Neural progenitor cell (in vitro differentiated cells): ENCODE measurements at regions not wholly inside any gene's neighbourhood (a gene's known extent, or its start where the extent isn't known, plus 50 kb on each side); places are given as distances from the start of the nearest gene placed in this dataset.
A peak's percentile ranks its signal among the peaks of the same experiment; 100 is the strongest.

Experiments used
- DNase-seq: peaks from one replicate; pipeline ENCODE4 v3.0.0-alpha.2; 2016; ENCODE audit warnings: low spot score
- H2AFZ ChIP-seq: fragments of 200-600 bp; sonication (generic); replicated peaks from 2 replicates; pipeline ENCODE4 v1.6.1; 2016; ENCODE audit warnings: antibody characterized with exemption
- H3F3A ChIP-seq: fragments of 200-600 bp; sonication (generic); 2 replicates; pipeline ENCODE4 v1.6.1; 2016; ENCODE audit warnings: antibody characterized with exemption, low read depth
- H3K27ac ChIP-seq: fragments of 200-600 bp; sonication (generic); 2 replicates; pipeline ENCODE4 v1.5.1; 2016; ENCODE audit warnings: mild to moderate bottlenecking
- H3K27me3 ChIP-seq: fragments of 200-600 bp; sonication (generic); 2 replicates; pipeline ENCODE4 v1.6.1; 2016; ENCODE audit warnings: mild to moderate bottlenecking, moderate library complexity
- H3K36me3 ChIP-seq: fragments of 200-600 bp; sonication (generic); 2 replicates; pipeline ENCODE4 v1.5.1; 2016
- H3K4me1 ChIP-seq: fragments of 200-600 bp; sonication (generic); 2 replicates; pipeline ENCODE4 v1.6.1; 2016; ENCODE audit warnings: mixed run types
- H3K4me2 ChIP-seq: fragments of 200-600 bp; sonication (generic); 2 replicates; pipeline ENCODE4 v1.6.1; 2016
- H3K4me3 ChIP-seq: fragments of 200-600 bp; sonication (generic); 2 replicates; pipeline ENCODE4 v1.5.1; 2016
- H3K79me2 ChIP-seq: fragments of 200-600 bp; sonication (generic); 2 replicates; pipeline ENCODE4 v1.6.1; 2016; ENCODE audit warnings: low read depth
- H3K9ac ChIP-seq: fragments of 200-600 bp; sonication (generic); 2 replicates; pipeline ENCODE4 v1.6.1; 2016
- H3K9me3 ChIP-seq: fragments of 200-600 bp; sonication (generic); 2 replicates; pipeline ENCODE4 v1.5.1; 2016; ENCODE audit warnings: low read depth
- H4K20me1 ChIP-seq: fragments of 200-600 bp; sonication (generic); 2 replicates; pipeline ENCODE4 v1.6.1; 2016; ENCODE audit warnings: low read depth
- H3K27ac Mint-ChIP-seq: 3 replicates; pipeline ENCODE4 v1.8.0; 2021; ENCODE audit warnings: mixed read lengths
- H3K27me3 Mint-ChIP-seq: 2 replicates; pipeline ENCODE4 v1.8.0; 2022; ENCODE audit warnings: low read depth, mild to moderate bottlenecking, inconsistent platforms, moderate library complexity, mixed read lengths; ENCODE audit not compliant: insufficient read depth
- H3K36me3 Mint-ChIP-seq: 3 replicates; pipeline ENCODE4 v1.8.0; 2021; ENCODE audit warnings: mixed read lengths
- H3K4me1 Mint-ChIP-seq: 3 replicates; pipeline ENCODE4 v1.8.0; 2021; ENCODE audit warnings: mixed read lengths
- H3K4me3 Mint-ChIP-seq: 3 replicates; pipeline ENCODE4 v1.8.0; 2021; ENCODE audit warnings: mild to moderate bottlenecking, moderate library complexity, mixed read lengths
- H3K9me3 Mint-ChIP-seq: 3 replicates; pipeline ENCODE4 v1.8.0; 2020; ENCODE audit warnings: mixed read lengths
- CTCF ChIP-seq: fragments of 200-600 bp; sonication (generic); IDR thresholded peaks from 2 replicates; pipeline ENCODE4 v1.5.1; 2017; ENCODE audit warnings: antibody characterized with exemption, mild to moderate bottlenecking
- EZH2 ChIP-seq: fragments of 200-600 bp; sonication (generic); IDR thresholded peaks from 2 replicates; pipeline ENCODE4 v1.6.1; 2017; ENCODE audit warnings: antibody characterized with exemption, mild to moderate bottlenecking, moderate library complexity
- EZH2phosphoT487 ChIP-seq: fragments of 200-600 bp; sonication (generic); IDR thresholded peaks from 2 replicates; pipeline ENCODE4 v1.6.1; 2017; ENCODE audit warnings: antibody characterized with exemption

GRCh38 chr17:33970279-33970678 is 284.8 kb upstream of the CCL2 start:
- Mint-ChIP-seq H3K9me3 (no peaks in the 10 kb centered on the region), H3K4me1 (peaks cover 10% of the 10 kb centered on the region), H3K36me3 (no peaks in the 10 kb centered on the region), H3K27me3 (peaks cover 7% of the 10 kb centered on the region), H3K4me3 (no peak overlapping the region), H3K27ac (no peak overlapping the region)
- Histone ChIP-seq H3F3A (no peaks in the 10 kb centered on the region), H3K27me3 (no peaks in the 10 kb centered on the region), H3K4me3 (no peak overlapping the region), H3K79me2 (no peaks in the 10 kb centered on the region), H3K4me1 (peaks cover 5% of the 10 kb centered on the region), H3K9ac (no peak overlapping the region), H2AFZ (no peak overlapping the region), H3K27ac (no peak overlapping the region), H3K9me3 (no peaks in the 10 kb centered on the region), H3K4me2 (no peak overlapping the region), H3K36me3 (no peaks in the 10 kb centered on the region), H4K20me1 (no peaks in the 10 kb centered on the region)
- no peak for TF ChIP-seq EZH2
- no peak for TF ChIP-seq CTCF
- TF ChIP-seq EZH2phosphoT487: no peak
- peak; percentile 11 for DNase-seq

- Histone ChIP-seq H3K27ac (no peak overlapping the region), H3K4me1 (peaks cover 5% of the 10 kb centered on the region), H3K9ac (no peak overlapping the region), H3K4me2 (no peak overlapping the region), H4K20me1 (no peaks in the 10 kb centered on the region), H3F3A (no peaks in the 10 kb centered on the region), H2AFZ (no peak overlapping the region), H3K4me3 (no peak overlapping the region), H3K79me2 (no peaks in the 10 kb centered on the region), H3K9me3 (no peaks in the 10 kb centered on the region), H3K36me3 (no peaks in the 10 kb centered on the region), H3K27me3 (no peaks in the 10 kb centered on the region)
- peaks cover 21% of the 10 kb centered on the region for H3K4me1 Mint-ChIP-seq
- H3K9me3 Mint-ChIP-seq: no peaks in the 10 kb centered on the region
- no peaks in the 10 kb centered on the region for H3K36me3 Mint-ChIP-seq
- no peak overlapping the region for H3K4me3 Mint-ChIP-seq
- no peak overlapping the region for H3K27ac Mint-ChIP-seq
- TF ChIP-seq EZH2 (no peak), EZH2phosphoT487 (no peak), CTCF (no peak)
- DNase-seq: no peak
- H3K27me3 Mint-ChIP-seq: peaks cover 7% of the 10 kb centered on the region
Observed at GRCh38 chr17:33972763-33973162, 282.3 kb upstream of the CCL2 start.

- H3K4me3 ChIP-seq: no peak overlapping the region
- H4K20me1 ChIP-seq: no peaks in the 10 kb centered on the region
- Mint-ChIP-seq H3K4me3 (no peak overlapping the region), H3K27me3 (peaks cover 6% of the 10 kb centered on the region), H3K4me1 (peaks cover 15% of the 10 kb centered on the region), H3K9me3 (no peaks in the 10 kb centered on the region), H3K36me3 (no peaks in the 10 kb centered on the region), H3K27ac (no peak overlapping the region)
- H3K36me3 ChIP-seq: no peaks in the 10 kb centered on the region
- H3F3A ChIP-seq: no peaks in the 10 kb centered on the region
- no peaks in the 10 kb centered on the region for H3K79me2 ChIP-seq
- H3K27me3 ChIP-seq: no peaks in the 10 kb centered on the region
- H3K9ac ChIP-seq: no peak overlapping the region
- H3K4me2 ChIP-seq: no peak overlapping the region
- no peak overlapping the region for H2AFZ ChIP-seq
- H3K9me3 ChIP-seq: no peaks in the 10 kb centered on the region
- H3K27ac ChIP-seq: no peak overlapping the region
- no peak for DNase-seq
- H3K4me1 ChIP-seq: peaks cover 5% of the 10 kb centered on the region
- no peak for TF ChIP-seq CTCF
- no peak for TF ChIP-seq EZH2phosphoT487
- no peak for TF ChIP-seq EZH2
Observed at GRCh38 chr17:33973491-33973890, 281.6 kb upstream of the CCL2 start.
